Rectal smooth muscle tissue (tissue), 1 donor: ENCODE measurements at regions not wholly inside any gene's neighbourhood (a gene's known extent, or its start where the extent isn't known, plus 50 kb on each side); places are given as distances from the start of the nearest gene placed in this dataset.

Experiments used
- H3K27ac ChIP-seq: one replicate; pipeline ENCODE4 v1.7.0; 2013; ENCODE audit warnings: low read depth, low read length, inconsistent platforms
- H3K27me3 ChIP-seq: one replicate; pipeline ENCODE4 v1.7.0; 2013; ENCODE audit warnings: low read length; ENCODE audit not compliant: control insufficient read depth, insufficient read depth
- H3K36me3 ChIP-seq: one replicate; pipeline ENCODE4 v1.7.0; 2013; ENCODE audit warnings: low read length; ENCODE audit not compliant: control insufficient read depth, insufficient read depth
- H3K4me1 ChIP-seq: one replicate; pipeline ENCODE4 v1.7.0; 2013; ENCODE audit warnings: low read length; ENCODE audit not compliant: control insufficient read depth, insufficient read depth
- H3K4me3 ChIP-seq: one replicate; pipeline ENCODE4 v1.7.0; 2013; ENCODE audit warnings: low read length
- H3K9ac ChIP-seq: one replicate; pipeline ENCODE4 v1.7.0; 2013; ENCODE audit warnings: low read length

DNA sequence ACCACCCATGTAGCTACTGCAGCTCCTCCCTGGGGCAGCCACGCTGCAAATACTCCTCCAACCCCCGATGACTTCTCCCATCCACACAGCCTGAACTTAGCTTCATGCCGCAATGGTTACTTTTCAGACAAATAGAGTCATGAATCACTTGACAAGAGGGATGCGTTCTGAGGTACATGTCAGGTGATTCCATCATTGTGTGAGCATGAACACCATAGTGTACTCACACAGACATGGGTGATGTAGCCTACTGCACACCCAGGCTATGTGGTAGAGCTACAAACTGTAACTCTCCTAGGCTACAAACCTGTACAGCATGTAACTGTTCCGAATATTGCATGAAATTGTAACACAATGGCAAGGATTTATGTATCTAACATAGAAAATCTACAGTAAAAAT lies 298.5 kb upstream of the SLC35B3 start:
- no peak overlapping the region for H3K27ac ChIP-seq
- H3K4me1 ChIP-seq, result peaks cover 9% of the 10 kb centered on the region
- H3K9ac ChIP-seq, result no peak overlapping the region
- H3K4me3 ChIP-seq, result no peak overlapping the region
- no peaks in the 10 kb centered on the region for H3K27me3 ChIP-seq
- H3K36me3 ChIP-seq, result no peaks in the 10 kb centered on the region

- Histone ChIP-seq H3K4me1 (peaks cover 9% of the 10 kb centered on the region), H3K27me3 (no peaks in the 10 kb centered on the region), H3K9ac (no peak overlapping the region), H3K36me3 (no peaks in the 10 kb centered on the region), H3K27ac (no peak overlapping the region), H3K4me3 (no peak overlapping the region)
Measured at GRCh38 chr6:8731874-8732273, 296.5 kb upstream of the SLC35B3 start.

DNA sequence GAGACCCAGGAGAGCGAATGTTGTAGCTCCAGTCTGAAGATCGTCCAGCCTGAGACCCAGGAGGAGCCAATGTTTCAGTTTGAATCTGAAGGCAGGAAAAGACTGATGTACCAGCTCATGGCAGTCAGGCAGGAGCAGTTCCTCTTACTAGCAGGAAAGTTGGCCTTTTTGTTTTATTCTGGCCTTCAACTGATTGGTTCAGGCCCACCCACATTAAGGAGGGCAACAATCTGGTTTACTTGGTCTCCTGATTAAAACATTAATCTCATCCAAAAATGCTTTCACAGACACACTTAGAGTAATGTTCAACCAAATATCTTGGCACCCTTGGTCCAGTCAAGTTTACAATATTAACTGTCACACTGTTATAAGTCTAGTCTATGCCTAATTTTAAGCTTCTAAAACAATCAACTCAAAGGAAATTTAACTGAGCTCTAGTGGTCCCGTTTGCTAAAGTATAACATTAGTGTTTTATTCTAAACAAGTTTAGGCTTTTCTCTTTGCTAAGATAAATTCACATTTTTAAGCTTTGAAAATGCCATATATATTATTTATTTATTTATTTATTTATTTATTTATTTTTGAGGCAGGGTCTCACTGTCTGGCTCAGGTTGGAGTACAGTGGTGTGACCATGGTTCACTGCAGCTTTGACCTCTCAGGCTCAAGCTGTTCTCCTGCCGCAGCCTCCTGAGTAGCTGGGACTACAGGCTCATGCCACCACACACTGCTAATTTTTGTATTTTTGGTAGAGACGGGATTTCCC lies 275.5 kb upstream of the SLC35B3 start:
- Histone ChIP-seq H3K9ac (no peak overlapping the region), H3K36me3 (no peaks in the 10 kb centered on the region), H3K27ac (no peak overlapping the region), H3K4me1 (no peaks in the 10 kb centered on the region), H3K4me3 (no peak overlapping the region), H3K27me3 (no peaks in the 10 kb centered on the region)

GRCh38 chr6:8707956-8708772 lies 272.8 kb upstream of the SLC35B3 start:
- Histone ChIP-seq H3K4me3 (peak overlapping the region; percentile 62), H3K36me3 (no peaks in the 10 kb centered on the region), H3K27me3 (no peaks in the 10 kb centered on the region), H3K27ac (no peak overlapping the region), H3K4me1 (no peaks in the 10 kb centered on the region), H3K9ac (no peak overlapping the region)

GRCh38 chr6:8707369-8707768 lies 272.0 kb upstream of the SLC35B3 start:
- no peak overlapping the region for H3K9ac ChIP-seq

GRCh38 chr6:8705435-8706020 lies 270.2 kb upstream of the SLC35B3 start:
- no peaks in the 10 kb centered on the region for H3K27me3 ChIP-seq
- no peaks in the 10 kb centered on the region for H3K4me1 ChIP-seq
- H3K9ac ChIP-seq, result no peak overlapping the region
- no peak overlapping the region for H3K4me3 ChIP-seq
- H3K27ac ChIP-seq, result no peak overlapping the region
- H3K36me3 ChIP-seq, result no peaks in the 10 kb centered on the region

More at GRCh38 chr6:8707369-8707768, 272.0 kb upstream of the SLC35B3 start:
- H3K4me3 ChIP-seq, result no peak overlapping the region
- no peak overlapping the region for H3K27ac ChIP-seq
- no peaks in the 10 kb centered on the region for H3K4me1 ChIP-seq
- H3K36me3 ChIP-seq, result no peaks in the 10 kb centered on the region
- no peaks in the 10 kb centered on the region for H3K27me3 ChIP-seq

GRCh38 chr6:8703059-8703458 lies 267.7 kb upstream of the SLC35B3 start:
- H3K27ac ChIP-seq, result no peak overlapping the region
- no peak overlapping the region for H3K9ac ChIP-seq
- H3K36me3 ChIP-seq, result no peaks in the 10 kb centered on the region
- H3K4me3 ChIP-seq, result no peak overlapping the region
- no peaks in the 10 kb centered on the region for H3K4me1 ChIP-seq
- no peaks in the 10 kb centered on the region for H3K27me3 ChIP-seq

DNA sequence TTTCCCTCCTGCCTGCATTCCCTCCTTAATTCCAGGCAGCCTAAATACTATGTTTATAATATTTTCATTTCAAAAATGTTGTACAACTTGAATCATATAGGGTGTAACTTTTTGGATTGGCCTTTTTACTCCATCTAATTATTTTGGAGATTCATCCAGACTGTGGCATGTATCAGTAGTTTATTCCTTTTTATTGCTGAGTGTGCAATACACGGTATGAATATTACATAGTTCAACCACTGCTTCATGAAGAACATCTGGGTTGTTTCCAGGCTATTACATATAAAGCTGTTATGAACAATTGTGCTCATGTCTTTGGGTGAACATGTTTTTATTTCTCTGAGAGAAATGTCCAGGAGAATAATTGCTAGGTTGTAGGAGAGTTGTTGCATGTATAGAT lies 253.5 kb upstream of the SLC35B3 start:
- no peaks in the 10 kb centered on the region for H3K4me1 ChIP-seq
- no peak overlapping the region for H3K9ac ChIP-seq
- no peaks in the 10 kb centered on the region for H3K36me3 ChIP-seq
- no peak overlapping the region for H3K4me3 ChIP-seq
- H3K27me3 ChIP-seq, result no peaks in the 10 kb centered on the region
- H3K27ac ChIP-seq, result no peak overlapping the region

GRCh38 chr6:8686077-8686476 lies 250.7 kb upstream of the SLC35B3 start:
- no peak overlapping the region for H3K9ac ChIP-seq
- no peak overlapping the region for H3K27ac ChIP-seq
- no peaks in the 10 kb centered on the region for H3K27me3 ChIP-seq
- no peaks in the 10 kb centered on the region for H3K4me1 ChIP-seq
- H3K4me3 ChIP-seq, result no peak overlapping the region
- H3K36me3 ChIP-seq, result no peaks in the 10 kb centered on the region

DNA sequence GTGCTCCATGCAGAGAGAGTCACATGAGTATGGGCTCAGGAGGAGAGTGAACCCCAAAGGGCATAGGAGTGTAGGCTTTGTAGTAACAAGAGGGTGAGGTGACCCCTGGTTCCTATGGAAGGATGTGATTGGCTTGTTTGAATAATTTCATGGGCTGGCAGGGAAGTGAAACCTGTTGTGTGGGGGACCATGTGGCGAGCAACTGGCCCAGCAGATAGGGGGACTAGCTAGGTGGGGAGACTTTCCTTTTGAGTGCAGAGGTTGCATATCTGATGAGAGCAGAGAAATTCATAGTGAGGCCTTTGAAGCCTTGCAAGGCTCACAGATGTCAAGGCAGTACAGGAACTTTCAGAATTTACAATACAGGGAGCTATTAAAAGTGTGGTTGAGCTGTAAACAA lies 247.9 kb upstream of the SLC35B3 start:
- no peak overlapping the region for H3K4me3 ChIP-seq
- H3K27ac ChIP-seq, result no peak overlapping the region
- no peaks in the 10 kb centered on the region for H3K36me3 ChIP-seq
- no peaks in the 10 kb centered on the region for H3K4me1 ChIP-seq
- no peak overlapping the region for H3K9ac ChIP-seq
- H3K27me3 ChIP-seq, result no peaks in the 10 kb centered on the region

DNA sequence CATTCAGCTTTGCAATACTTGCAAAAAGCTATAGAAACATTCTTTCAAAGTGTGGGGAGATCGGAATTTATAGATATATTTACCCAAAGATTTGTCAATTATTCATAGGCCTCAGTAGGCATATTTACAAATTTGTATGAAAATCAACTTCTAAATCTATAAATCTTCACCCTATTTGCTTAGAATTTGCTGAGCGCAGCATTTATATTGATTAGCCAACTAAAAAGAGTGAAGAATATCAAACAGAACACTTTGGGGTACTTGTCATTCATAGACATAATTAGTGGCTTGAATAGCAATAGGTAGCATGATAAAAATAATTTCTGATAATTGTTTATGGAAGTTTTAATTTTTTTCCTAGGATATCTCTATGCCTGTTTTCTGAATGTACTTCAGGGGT lies 244.5 kb upstream of the SLC35B3 start:
- no peaks in the 10 kb centered on the region for H3K27me3 ChIP-seq
- H3K27ac ChIP-seq, result no peak overlapping the region
- H3K9ac ChIP-seq, result no peak overlapping the region
- no peaks in the 10 kb centered on the region for H3K36me3 ChIP-seq
- H3K4me1 ChIP-seq, result no peaks in the 10 kb centered on the region
- no peak overlapping the region for H3K4me3 ChIP-seq

- no peaks in the 10 kb centered on the region for H3K4me1 ChIP-seq
- H3K36me3 ChIP-seq, result no peaks in the 10 kb centered on the region
- H3K9ac ChIP-seq, result no peak overlapping the region
- H3K27me3 ChIP-seq, result no peaks in the 10 kb centered on the region
- H3K27ac ChIP-seq, result no peak overlapping the region
- no peak overlapping the region for H3K4me3 ChIP-seq
Measured at GRCh38 chr6:8678466-8678865, 243.1 kb upstream of the SLC35B3 start.
